ENCODE measurements at regions not wholly inside any gene's neighbourhood (a gene's known extent, or its start where the extent isn't known, plus 50 kb on each side); places are given as distances from the start of the nearest gene placed in this dataset.

DNA sequence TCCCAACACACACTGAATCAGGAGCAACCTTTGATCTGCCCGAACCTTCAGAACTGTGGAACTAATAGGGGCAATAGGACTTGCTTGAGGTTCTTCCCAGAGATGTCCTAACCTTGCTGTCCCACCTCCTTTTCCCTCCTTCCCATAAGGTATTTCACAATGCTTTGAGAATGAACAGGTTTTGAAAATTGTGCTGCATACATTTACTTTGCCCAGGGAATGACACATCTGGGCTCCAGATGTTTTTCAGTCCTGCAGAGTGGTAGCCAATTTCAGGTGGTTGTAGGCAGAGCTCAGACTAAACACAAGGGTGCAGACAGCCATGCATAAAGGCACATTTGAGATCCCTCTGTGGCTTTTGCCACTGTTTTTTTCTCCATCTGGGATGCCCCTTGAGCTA lies 206.7 kb upstream of the PWP1 start:
- no peak for DNase-seq

DNA sequence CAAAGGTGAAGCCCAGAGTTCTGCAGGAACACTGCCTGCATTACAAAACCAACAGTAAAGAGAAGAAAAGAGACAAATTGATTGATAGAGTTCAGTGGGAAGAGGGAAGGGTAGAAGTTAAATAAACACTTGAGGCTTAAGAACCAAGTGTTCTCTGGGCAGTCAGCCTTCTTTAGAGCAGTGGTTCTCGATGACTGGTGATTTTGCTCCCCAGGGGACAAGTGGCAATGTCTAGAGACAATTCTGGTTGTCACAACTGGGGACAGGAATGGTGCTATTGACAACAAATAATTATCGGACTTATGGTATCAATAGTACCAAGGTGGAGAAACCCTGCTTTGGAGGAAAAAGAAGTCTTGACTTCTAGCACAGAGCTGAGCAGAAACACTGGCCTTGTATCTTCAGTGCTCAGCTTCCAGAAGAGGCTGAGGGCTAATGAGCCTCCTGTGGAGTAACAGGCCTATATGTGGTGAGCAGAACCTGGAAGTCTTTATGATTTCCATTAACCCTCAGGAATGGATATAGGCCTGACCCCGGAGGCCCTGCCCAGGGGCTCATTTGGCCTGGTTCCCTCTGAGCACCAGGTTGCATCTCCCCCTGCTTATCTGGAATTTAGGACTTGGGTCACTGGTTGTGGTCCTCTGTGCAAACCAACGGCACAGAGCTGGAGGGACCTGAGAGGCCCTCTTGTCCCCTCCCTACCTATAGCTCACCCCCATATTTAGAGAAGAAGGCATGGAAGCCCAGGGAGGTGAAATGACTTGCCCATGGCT lies 204.6 kb upstream of the PWP1 start:
- DNase-seq = no peak

DNA sequence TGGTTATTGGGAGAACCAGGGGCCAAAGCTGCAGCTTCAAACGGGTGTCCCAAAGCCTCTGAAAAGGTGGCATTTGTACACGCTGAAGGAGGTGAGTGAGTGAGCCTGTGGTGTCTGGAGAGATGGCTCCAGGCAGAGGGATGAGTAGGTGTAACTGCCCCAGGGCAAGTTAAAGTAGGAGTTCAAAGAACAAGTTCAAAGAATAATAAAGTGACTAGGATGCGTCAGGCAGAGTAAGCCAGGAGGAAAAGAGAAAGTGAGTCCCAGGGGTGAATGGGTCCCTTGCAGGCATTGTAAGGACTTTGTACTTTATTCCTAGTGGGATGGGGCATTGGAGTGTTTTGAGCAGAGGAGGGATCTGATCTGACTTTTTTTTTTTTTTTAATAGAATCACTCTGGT lies 201.4 kb upstream of the PWP1 start:
- DNase-seq = no peak

DNA sequence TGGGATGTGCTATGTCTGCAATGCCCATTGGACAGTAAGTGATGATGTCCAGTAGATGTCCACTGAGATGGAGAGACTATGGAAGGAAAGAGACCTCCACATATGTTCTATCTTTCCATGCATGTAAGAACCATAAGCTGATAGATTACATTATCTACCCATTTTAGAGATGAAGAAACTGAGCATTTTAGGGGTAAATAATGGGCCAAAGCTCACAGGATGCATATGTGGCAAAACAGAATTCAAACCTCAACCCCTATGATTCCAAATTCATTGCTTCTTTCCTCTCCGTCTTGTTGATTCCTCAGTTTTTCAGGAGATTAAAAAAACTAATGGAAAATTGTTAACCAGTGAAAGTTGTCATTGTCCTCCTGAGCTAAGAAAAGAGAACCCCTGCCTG lies 200.7 kb upstream of the PWP1 start:
- no peak for DNase-seq

DNA sequence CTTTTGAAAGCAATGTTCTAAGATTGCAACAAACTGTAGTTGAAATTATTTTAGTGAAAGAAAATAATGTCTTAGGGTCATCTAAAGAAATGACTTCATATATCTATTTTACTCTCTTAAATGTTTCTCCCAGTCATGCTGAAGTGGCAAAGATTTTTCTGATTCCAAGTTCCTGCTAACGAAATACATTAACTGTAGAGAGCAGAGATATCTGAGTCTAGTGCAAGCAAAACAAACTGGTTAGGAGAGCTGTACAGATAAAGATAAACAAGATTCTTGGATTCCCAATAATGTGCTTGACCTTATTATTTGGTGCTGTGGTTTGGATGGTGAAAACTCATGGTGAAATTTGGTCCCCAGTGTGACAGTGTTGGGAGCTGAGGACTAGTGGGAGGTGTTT lies 199.9 kb upstream of the PWP1 start:
- no peak for DNase-seq

DNA sequence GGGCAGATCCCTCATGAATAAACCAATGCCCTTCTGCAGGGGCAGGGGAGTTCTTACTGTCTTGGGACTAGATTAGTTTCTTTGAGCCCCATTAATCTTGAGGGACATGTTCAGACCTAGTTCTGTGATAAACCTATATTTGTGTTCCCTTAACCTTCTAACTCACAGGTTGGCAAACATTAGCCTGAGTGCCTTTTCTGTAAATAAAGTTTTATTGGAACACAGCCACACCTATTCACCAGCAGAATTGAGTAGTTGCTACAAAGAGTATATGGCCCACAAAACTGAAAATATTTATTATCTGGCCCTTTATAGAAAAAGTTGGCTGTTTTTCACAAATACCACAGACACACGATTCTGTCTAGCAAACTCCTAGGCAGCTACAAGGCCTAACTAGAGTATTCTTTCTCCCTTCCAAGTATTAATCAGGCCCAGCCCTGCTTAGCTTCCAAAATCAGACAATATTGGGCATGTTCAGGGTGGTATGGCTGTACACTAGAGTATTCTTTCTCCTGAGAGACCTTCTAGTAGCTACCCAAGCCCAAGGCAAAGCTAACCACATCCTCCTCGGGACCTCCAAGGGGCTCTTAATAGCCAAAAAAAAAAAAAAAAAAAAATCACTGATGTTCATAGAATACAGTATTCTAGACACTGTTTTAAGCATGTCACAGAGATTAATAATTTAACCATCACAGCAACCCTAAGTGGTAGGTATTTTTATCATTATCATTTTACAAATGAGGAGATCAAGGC lies 199.3 kb upstream of the PWP1 start:
- DNase-seq = no peak

DNA sequence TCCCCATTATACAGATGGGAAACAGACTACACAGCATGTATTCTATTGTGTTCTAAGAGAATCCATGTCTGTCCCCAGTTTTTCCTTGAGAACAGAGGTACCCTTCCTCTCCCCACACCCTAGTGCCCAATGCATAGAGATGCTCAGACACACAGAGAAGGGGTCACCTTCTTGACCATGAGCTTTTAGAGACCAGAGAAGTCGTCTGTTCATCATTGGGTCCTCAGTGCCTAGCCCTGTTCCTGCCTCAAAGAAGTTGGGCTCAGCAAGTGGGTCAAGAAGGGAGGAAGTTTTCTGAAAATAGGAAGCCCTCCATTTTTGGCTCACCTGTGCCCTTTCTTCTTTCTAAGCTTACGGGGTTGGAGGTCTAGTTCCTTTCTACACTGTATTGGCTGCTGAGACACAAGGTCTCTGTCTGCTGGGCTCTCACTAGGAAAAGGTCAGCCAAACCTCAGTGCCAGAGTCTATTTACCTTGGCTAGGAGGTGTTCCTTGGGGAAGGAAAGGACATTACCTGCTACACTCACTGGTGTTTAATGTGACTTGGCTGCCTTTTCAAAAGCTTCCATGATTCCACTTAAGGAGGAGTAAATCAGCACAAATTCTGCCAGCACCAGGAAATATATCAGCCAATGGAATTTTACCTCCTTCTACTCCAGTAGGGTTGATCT lies 198.5 kb upstream of the PWP1 start:
- no peak for DNase-seq

DNA sequence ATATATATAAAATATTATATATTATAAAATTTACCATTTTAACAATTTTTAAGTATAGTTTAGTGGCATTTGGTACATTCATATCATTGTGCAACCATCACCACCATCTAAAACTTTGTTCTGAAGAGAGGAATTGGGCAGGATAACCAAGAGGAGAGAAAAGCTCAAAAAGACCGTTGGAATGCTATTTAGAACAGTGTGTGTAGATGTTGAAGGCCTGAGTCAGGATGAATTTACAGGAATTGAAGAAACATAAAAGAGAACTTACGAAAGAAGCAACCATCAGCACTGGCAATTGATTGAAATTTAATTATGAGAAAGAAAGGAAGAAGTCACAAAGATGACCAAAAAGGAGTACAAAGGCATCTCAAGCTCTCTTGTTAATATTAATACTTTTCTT lies 196.9 kb upstream of the PWP1 start:
- DNase-seq = no peak

DNA sequence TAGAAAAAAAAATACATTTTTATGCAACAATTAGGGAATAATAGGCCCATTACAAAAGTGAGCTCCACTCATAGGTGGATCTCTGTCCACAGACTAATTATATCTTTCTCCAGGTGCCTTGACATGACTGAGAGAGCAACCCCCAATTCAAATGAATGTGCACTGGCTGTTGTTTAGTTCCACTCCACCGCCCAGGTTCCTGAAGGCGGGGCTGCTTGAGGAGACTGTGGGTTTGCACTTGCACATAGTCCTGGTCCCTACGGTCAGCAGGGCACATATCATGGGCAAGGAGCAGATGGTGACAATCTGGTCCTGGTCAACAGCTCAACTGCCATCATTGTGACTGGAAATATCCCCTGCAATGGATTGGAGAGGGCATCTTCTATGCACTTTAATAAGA lies 195.6 kb upstream of the PWP1 start:
- no peak for DNase-seq

DNA sequence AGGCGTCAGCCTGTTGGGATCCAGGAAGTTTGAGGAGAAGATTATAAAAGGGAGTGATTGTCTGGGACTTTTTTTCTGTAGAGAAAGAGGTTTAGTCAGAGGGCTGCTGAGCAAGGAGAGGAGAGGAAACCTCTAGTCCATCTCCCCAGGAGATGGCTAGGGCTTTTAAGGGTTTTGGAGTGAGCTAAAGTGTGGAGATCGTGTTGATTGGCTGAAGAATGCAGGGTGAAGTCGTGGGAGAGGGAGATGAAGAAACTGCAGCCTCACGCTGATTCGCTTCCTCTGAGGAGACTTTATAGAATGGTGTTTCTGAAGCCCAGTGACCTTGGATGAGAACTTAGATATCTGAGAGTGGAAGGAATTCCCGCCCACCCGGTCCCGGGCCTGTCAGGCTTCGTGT lies 193.7 kb upstream of the PWP1 start:
- DNase-seq = peak; percentile 20

DNA sequence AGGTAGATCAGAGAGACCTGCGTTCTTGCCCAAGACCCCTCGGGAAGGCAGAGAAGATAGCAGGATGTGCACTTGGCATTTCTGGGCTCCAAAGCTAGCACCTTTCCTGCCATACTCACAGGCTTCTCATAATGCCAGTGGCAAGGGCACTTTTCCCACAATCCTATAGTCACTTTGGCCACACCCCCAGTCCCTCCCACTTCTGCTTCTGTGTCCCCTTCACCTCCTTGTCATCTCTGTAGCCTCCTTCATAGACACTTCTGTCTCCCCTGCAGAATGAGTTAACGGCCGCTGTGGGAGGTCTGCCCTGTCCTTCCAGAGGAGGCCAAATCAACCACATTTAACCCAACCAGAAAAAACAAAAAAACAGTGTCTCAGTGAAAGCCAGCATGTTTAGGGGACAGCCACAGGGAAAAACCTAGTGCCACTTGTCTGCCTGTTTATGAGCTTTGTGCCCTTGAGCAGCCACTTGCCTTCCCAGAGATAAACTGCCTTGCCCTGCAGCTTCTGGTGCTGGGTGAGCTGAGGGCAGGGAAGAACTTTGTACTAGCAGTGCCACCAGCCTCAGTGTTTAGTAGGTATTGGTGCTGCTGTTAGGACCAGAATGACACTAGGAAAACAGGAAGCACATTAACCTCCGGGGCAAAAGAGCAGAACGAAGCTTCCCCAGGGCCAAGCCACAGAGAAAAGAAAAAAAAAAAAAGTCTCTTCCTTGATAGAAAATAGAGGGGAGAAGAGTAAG lies 193.0 kb upstream of the PWP1 start:
- no peak for DNase-seq

DNA sequence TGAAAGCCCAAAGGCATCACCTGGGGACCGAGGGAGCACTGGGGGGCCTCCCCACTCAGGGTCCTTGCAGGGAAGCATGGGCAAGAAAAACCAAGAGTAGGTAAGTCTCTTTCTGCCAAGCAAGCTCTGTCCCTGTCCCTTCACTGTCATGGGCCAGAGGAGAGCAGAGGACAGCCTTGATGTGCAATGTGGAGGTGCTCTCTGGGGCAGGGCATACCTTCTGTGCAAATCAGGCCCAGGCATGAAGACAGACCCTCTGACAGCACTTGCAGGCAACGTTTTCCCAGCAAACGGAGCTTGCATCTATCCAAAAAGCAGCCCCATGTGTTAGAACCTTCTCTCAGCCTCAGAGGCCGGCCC lies 192.5 kb upstream of the PWP1 start:
- DNase-seq = no peak

DNA sequence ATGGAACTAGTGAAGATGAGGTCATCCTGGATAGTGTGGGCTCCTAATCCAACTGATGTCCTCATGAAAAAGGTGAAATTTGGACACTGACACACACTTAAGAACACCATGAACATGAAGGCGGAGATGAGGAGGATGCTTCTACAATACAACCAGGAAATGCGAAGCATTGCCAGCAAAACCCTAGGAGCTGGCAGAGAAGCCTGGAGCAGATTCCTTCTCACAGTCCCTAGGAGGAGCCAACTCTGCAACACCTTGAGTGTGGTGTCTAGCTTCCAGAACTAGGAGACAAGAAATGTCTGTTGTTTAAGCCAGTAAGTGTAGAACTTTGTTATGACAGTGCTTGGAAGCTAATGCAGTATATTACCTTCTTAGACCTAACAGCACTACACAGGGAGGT lies 191.9 kb upstream of the PWP1 start:
- DNase-seq = no peak

DNA sequence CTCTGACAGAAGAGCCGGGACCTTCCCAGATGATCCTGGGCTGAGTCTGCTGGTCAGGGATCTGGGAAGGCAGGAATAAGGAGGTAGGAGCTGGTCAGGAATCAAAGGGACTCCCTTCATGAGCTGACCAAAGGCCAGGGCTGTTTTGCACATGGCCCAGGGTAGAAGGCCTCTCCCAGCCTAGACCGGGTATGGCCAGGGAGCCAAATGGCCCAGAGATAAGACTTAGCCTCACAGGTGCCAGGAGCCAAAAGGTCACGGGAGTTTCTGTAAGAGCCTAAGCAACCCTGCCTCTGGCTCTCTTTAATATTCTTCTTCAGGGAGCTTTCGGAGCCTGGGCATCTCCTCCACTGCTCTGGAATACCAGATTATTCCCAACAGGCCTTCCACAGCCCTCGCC lies 191.3 kb upstream of the PWP1 start:
- DNase-seq = no peak

DNA sequence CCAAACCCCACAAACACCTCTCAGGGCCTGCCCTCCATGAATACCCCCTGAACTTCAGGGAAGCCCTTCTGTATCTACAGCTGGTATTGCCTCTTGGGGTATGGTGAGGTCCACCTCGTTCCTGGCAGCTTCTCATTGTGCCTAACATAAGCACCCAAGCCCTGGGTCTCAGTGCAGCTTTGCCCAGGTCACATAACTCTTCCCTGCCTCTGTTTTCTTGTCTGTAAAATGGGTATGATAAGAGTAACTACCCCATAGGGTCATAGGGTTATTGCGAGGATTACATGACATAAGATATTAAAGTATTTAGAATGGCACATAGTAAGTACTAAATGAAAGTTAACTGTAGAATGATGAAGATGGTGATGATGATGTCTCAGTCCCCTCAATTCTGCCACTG lies 190.0 kb upstream of the PWP1 start:
- DNase-seq = no peak

DNA sequence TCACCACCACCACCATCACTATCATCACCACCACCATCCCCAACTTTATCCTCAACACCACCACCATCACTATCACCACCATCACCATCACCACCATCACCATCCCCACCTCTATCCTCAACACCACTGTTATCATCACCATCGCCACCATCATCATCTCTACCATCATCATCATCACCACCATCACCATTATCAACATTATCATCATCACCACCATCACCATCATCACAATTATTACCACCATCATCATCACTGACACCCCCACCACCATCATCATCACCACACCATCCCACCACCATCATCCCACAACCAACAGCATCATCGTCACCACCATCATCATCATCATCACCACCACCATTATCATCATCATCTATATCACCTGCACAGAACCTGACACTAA lies 188.4 kb upstream of the PWP1 start:
- no peak for DNase-seq

DNA sequence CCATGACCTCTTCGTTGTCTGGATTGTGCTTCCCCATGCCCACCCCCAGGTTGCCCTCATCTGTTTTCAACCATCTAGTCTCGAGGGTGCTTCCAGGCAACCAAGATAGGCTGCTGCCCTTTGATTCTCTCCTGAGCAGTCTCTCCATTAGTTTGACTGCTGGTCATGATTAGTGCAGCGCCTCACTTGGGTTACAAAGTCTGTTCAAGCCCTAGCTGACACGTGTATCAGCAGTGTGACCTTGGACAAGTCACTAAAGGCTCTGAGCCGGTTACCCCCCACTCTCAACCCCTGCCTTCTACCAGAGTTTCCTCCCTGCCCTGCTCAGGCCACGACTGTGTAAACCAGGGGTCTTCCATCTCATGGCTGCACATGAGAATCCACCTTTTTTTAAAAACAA lies 185.3 kb upstream of the PWP1 start:
- no peak for DNase-seq

DNA sequence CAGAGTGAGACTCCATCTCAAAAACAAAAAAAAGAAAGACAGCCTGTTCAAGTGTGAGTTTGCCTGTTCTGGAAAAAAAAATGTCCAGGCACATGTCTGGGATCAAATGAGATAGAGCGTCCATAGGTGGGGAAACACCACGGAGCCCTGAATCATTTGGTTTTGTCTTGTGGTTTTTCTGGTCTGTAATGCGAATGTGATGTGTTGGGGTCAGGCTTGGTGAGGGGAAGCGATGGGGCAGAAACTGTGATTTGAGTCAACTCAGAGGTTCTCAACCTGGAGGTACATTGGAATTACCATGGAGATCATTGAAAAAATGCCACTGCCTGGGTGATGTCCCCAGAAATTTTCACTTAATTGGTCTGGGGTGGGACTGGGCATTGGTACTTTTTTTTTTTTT lies 183.9 kb upstream of the PWP1 start:
- DNase-seq = no peak

DNA sequence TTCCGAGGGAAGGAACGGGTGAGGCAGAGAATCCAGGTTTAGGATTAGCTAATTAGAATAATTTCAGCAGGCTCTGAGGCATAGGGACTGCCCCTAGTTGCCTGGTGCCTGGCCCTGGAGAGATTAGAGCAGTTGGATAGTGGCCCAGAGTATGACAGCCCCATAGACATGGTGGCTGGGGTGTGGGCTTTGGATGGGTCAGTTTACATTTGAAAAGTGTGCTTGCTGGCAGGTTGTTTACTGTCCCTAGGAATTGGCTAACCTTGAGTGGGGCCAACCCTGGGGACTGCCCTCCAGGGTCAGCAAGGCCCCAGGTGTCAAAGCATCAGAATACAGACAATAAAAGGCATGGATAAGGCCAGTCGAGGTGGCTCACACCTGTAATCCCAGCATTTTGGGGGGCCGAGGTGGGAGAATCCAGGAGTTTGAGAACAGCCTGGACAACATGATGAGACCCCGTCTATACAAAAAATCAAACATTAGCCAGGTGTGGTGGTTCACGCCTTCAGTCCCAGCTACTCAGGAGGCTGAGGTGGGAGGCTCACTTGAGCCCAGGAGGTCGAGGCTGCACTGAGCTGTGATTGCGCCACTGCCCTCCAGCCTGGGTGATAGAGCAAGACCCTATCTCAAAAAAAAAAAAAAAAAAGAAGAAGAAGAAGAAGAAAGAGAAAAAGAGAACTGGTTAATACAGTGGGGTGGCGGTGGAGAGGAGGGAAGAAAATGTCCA lies 182.3 kb upstream of the PWP1 start:
- no peak for DNase-seq

DNA sequence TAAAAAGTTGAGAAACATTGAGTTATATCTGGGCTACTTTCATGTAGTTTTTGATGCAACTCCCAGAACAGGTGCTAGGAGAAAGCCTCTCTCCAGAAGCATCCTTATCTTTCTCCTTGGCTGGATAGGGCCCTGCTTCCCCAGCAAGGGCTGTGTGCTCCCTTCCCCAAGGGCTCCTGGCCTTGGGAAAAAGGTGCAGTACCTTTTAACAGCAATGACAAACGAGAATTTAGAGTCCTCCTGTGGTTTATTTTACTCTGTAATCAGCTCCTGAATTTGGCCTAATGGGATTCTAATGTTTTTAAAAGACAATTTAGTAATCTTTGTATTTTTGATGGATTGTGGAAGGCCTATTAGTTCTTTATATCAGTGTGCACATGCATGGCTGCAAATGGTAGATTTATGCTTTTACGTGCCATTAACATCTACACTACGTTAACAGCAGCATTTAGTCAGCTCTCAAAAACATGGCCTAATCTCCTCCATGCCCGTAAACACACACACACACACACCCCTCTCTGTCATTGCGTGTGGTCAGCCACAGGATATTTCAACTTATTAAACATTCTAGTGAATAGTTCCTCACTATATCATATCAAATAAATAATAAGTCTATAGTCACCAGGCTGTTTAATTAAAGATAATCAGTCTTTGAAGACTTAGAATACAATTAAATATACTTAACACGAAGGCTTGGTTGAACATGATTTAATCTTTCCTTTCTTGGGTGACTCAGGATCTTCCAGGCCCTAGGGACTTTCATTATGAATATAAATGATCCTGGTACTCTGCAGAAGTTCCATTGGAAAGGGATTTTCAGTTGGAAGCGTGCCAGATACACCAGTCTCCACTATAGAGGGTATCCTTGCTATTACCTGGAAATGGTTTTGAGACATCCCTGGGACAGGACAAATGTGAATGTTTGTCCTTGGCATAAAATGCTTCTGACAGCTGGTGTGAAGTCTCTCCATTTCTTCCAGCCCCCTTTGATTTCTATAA lies 181.4 kb upstream of the PWP1 start:
- no peak for DNase-seq

DNA sequence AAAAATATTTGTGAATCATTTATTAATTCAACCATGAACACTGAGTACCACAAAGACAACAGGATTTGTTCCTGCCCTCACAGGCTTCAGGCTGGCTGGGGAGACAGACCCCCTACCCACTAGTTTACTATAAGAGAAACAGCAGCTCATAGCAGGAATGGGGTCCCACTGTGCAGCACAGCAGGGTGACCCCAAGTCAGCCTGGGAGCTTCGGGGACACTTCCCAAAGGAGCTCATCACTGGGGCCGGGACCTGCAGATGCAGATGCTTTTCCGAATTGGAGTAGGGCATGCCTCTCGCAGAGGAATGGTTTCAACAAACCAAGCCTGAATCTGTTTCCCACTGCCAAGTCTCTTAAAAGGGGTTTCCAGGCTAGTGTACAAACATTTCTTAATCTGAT lies 176.2 kb upstream of the PWP1 start:
- no peak for DNase-seq

DNA sequence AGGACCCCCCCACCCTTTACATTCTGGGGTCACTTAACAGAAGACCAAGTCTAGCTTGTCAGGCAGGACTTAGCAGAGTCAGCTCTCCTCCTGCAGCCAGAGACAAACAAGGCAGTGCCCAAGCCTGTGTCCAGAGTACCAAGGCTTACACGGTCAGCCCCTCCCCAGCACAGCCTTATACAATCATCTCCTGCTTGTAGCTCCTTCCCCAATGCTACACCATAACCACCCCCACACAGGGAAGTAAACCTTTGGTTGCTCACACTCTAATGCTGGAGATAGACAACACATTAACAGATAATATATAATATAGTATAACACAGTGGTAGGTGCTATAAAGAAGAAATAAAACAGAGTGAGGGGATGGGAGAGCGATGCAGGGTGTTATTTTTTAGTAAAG lies 175.4 kb upstream of the PWP1 start:
- DNase-seq = no peak
